ENCODE measurements at regions not wholly inside any gene's neighbourhood (a gene's known extent, or its start where the extent isn't known, plus 50 kb on each side); places are given as distances from the start of the nearest gene placed in this dataset.
A peak's percentile ranks its signal among the peaks of the same experiment; 100 is the strongest.

DNA sequence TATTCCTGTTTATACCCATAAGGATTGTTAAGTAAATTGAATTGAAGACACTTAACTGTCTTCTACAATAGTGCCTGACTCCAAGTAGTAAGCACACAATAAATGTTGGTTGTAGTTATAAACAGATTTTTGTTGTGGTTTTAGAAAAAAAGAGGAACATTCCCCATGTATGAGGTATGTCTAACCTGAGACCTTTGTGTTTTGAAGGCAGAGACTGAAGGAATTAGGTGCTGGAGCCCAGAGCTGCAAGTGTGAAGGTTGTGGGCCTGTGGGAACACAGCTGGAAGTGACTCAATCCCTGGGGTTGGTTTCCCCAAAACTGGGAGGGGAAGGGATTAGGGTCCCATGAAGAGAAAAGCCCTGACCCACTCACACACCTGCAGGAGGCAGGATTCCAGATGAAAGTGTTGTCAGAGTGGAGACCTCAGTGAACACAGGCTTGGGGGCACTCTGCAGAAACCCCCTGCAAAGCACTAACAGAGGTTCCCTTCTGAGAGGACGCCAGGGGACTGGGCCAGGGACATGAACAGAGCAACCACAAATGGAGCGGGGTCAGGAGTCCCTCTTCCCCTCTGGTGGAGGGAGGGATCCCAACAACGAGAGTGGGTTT, 265.1 kb upstream of the KLF14 start:
- DNase-seq, result peak in 1 of 2 donors; percentile 15

DNA sequence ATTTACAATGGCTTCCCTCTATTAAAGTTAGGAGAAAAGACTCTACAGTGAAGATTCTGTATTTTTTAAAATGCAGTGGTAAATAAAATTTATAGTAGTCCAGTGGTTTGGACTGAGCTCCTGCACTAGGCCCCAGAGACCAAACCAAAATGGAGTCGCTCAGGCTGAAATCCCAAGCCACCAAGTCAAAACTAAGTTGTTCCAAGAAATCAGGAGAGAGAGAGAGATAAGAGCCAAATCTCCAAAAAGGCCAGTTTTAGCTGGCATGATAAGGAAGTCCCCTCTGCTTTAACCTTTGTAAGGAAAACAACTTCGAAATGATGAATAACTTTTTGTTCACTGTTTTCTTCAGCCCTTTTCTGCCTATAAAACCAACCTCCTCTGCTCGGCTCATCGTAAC, 265.9 kb upstream of the KLF14 start:
- no peak for DNase-seq

DNA sequence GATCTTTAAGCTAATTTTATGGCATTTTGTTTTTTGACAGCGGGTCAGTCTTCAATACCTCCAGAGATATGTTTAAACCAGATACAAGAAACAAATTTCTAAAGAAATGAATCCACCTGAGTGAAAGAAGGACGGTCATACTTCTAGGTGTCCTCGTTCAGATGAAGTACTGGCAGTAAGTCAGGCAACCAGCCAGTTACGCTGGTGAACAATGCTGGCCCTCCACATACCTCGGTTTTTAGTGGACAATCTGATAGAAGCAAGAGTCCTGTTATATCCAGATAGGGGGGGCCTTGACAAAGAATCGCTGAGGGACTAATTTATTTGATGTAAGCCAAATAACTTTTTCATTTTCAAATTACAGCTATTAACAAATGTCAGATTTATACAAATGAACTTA, 266.4 kb upstream of the KLF14 start:
- no peak for DNase-seq

DNA sequence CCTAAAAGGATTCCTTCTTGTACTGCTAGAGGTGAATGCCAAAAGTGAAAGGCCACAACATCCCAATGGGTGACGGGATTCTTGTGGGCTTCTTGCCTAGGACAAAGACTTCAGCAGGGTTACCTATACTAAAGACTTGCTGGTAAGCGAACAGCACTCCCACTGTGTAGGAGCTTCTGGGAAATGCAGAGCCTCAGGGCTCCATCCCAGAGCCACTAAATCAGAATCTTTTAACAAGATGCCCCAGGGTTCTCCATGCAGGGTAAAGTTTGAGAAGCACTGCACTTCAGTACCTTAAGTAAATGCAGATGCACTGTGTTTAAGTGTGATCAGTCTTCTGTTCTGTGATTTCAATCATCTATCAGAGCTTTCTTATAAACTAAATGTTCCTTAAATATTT, 266.9 kb upstream of the KLF14 start:
- no peak for DNase-seq

DNA sequence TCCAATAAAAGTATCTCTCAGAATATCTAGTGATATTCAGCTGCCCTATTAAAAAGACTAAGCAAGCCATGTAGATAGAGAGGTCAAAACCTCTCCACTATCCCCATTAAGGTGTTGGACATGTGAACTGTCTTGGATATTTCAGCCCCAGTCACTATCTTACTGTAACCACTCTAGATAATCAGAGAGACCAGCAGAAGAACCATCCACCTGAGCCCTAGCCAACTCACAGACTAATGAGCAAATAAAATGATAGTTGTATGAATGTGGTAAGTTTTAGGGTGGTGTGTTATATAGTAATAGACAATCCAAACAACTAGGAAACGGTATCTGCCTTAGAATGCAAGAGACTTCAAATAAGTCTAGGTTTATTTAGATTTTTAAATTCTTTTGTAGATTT, 268.6 kb upstream of the KLF14 start:
- no peak for DNase-seq

DNA sequence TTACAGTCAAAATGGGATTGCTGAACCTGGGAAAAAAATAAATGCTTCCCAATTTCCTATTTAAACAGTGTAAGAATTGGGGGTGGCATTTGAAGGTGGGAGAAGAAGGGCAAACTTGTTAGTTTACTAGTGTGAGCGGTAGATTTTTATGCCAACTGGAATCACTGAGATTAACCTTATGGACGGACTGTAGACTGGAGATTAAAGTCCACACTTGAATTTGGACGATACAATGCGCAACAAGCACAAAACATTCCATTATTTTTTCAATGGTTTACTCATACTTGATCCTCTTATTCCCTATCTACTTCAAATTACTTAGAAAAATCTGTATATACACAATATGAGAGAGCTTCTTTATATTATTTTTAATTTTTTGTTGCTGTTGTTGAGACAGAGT, 269.6 kb upstream of the KLF14 start:
- DNase-seq, result no peak

DNA sequence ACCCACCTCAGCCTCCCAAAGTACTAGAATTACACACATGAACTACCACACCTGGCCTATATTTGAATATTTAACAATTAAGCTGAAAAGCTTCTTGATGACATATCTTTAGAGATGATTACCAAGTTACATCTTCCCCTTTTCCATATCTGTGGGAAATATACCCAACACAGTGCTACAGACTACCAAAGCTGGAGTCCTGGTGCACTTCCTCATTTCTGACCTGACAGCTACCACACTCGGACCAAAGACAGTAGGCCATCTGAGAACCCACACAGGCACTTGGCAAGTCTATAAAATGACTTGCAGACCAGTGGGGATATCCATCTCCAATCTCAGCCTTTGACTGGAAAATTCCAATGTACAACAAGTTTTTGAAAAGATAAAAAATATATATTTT, 270.4 kb upstream of the KLF14 start:
- DNase-seq, result no peak

DNA sequence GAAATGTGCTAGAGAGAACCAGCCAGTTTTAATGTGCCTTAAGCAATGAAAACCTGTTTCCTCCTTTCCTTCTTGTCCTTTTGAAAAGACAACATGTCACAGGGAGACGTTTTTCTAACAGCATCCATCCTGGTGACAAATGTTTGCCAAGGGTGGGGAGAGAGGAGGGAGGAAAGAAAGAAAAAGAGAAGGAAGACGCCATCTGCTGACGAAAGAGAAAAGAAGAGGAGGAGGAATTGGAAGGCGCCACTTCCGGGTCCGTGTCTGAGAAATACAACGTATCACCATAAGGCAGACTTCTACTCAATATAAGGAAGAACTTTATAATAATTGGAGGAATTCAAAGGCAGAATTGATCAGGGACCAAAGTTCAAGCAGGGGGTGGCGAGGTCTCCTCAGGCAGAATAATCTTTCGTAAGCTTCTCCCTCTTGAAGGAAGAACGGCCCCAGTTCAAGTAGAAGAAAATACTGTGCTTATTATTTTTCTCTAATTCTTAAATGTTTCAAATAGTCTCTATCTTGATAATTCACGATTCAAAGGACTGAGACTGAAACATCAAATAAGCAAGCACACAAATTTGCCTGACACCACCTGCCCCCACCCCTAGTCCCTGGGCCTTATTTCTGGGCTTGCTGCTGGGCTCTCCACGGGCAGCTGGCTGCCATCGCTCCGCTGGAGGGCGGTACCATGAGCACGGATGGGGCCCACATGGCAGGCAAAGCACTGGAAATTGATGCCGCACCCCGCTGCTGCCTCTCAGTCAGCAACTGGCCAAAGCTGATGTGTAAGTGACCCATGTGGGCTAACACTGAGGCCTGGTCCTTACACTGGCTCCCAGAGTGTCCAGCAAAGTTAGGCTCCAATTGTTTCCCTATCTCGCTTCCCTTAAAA, 273.7 kb upstream of the KLF14 start:
- peak; percentile 64 to 66 for DNase-seq

DNA sequence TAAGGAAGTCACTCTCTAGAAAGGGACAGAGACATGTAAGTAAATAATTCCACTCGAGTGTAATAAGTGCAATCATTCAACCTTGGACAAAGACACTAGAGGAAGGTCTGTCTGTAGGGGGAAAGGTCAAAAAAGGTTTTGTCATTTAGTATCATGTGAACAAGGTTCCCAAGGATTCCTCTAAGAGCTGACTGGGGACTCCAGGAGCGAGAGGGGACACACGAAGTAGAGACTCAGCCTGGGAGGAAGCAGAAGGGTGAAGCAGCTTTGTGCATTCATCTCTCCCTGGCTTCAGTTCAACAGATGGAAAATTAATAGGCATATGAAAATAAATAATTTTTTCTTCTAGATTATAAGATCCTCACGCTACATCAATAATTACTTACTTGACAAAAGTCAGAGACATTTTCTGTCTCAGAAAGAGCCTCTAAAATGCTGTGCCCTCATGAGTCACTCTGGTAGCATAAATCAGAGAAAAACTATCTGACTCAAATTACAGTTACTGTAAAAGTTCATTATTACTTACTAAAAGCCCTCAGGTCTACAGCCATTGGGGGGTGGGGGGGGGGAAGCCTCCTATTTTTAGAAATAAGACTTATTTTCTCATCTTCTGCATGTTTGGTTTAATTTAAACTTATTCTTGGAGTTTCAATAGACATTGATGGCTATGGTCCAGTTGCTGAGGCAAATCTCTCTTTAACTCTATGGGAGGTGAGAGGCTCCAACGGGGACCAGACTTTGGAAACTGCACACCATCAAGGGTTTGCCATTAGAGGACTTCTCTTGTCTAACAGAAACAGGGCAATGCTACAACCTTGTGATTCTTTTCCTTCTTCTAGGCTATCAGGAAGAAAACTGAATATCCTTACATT, 275.1 kb upstream of the KLF14 start:
- no peak for DNase-seq

DNA sequence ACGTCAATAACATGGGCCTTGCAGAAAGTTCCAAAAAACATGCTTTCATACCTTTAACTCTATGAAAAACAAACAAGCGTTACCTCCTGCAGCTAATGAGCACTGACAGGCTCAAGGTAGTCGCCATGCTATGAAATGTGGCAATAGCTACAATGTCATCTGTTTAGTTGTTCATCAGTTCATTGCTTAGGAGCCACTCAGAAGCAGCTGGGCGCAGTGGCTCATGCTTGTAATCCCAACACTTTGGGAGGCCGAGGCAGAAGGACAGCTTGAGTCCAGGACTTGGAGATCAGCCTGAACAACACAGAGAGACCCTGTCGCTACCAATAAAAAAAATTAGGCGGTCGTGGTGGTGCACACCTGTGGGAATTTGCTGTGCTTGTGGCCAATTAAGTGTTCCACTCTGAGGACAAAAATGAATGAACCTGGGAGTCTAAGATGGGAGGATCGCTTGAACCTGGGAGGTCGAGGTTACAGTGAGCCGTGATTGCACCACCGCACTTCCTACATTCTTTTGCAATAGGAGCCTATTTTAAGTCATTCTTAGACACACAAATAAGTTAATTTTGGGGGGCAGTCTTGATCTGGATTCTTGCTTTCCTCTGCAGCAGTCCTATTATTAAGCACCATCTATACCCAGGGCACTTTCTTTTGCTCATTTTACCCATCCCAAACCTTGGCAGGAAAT, 276.2 kb upstream of the KLF14 start:
- no peak for DNase-seq

DNA sequence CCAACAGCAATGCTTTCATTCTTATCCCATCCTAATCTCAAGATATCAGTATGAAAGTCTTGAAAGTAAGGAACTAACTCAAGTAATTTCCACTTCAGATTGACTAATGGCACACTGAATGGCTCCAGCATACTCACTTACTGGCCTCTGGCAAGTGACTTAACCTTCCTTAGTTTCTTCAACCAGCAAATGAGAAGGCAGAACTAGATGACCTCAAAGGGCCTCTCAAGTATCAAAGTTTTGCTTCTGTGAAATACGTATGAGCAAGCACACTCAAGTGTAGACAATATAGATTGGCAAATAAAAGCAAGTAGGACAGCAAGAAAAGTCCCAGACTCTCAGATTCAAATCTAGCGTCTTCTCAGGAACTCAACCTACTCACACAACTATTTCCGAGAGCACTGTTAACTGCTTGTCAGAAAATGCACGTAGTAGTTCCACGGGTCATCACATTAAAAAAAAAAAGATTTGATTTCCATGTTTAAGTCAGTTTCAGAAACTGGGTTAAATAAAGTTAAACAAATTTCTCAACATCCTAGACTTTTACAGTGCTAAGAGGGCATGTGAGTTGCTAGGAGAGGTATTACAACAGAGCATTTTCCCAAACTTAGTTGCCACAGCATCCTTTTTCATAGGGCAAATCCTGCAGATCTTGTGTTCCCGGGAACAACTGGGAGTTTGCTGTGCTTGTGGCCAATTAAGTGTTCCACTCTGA, 276.9 kb upstream of the KLF14 start:
- no peak for DNase-seq

DNA sequence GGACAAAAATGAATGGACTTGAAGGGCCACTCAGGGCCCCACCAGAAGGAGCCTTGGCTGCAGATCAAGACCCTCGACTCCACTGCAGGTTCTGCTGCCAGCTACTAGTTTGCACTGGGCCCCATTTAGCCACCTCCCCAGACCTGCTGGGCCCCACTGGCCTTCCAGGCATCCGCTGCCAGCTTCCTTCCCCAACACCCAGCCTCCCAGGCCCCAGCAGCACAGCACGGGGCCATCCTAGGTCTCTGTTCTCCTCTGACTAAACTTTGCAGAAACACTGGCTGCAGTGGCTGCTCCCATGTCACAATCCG, 277.4 kb upstream of the KLF14 start:
- DNase-seq, result peak in 1 of 2 donors; percentile 47

DNA sequence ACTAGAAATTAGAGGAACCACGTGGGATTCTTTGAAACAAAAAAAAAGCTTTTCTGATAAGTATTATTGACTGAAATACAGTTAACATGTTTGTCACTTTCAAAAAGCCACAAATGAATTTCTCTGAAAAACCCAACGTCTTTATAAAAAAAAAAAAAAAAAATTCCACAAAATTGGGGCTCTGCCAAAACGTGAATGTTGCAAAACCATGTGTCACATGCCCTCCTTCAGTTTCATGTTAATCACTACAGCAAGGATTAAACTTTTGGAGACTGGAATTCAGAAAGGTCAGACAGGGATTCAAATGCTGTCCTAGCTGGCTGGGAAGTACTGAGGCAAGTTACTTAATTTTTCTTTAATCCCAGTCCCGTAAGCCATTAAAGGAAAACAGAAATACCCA, 278.0 kb upstream of the KLF14 start:
- no peak for DNase-seq

DNA sequence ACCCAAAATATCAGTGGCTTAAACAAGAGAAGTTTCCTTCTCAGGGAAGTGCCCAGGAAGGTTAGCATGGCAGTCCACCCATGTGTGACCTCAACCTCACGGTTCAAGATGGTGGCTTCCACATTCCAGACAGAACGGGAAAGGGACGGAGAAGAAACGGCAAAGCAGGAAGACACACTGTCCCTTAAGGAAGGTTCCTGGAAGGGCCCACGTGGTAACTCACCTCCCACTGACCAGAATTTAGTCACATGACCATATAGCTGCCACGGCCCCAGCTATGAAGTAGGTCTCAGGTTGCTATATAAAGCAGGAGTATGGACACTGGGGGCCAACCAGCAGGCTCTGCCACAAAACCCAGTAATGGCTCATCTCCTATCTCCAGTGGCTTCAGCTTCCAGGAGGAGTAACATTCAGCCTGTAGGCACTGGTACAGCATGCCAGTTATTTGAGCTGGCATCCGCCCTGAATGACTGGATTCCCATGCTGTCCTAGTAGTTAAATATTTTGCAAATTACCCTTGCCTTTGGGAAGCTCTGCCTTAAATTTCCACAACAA, 278.5 kb upstream of the KLF14 start:
- DNase-seq, result no peak

DNA sequence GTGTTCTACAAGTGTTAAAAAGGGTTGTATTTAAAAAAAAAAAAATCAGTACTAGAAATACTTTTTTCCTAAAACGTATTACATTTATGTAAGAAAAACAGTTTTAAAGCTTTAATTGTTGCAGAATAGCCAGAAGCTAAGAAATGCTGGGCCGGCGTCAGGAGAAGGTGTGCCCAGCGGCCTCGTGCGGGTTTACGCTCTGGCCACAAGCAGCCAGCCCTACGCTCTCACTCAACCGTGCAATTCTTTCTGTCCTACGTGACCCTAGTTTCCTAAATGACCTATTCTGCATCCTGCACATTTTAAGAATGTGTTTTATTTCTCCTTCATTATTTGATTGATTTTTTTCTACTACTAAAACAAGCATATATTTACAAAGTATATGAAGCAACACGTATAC, 279.7 kb upstream of the KLF14 start:
- no peak for DNase-seq

DNA sequence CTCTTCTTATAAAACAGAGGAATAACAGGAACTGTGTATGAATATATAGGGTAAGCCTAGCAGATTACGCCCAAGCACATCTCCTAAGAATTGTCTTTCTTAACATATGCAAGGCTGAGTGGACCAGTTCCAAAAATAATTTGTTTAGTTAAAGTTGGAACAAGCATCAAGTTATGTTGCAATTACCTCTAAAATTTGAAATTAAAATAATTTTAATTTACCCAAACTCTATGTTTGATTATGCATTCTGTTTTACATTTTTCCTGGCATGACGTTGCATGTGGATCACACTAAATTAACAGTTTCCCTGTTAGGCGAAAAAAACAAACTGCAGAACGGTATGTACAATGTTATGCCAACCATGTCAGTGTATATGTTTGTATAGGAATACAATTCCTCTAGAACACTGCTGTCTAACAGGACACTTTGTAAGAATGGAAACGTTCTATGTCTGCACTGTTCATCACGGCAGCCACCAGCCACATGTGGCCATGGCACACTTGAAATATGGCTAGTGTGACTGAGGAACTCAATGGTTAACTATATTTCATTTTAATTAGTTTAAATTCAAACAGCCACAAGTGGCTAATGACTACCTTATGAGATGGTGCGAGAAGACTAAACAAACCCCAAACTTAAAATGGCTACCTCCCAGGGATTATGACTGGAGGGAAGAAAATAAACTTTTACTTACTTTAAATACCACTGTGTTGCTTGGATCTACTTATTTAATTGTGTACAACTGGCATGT, 281.1 kb upstream of the KLF14 start:
- no peak for DNase-seq

DNA sequence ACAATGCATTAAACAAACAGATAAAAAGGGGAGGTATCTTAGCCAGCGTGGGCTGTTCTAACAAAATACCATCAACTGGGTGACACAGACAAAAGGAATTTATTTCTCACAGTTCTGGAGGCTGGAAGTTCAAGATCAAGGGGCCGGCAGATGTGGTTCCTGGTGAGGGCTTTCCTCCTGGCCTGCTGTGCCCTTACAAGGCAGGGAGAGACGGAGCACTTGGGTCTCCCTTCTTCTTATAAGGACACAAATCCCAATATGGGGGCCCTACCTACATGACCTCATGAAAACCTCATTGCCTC, 281.6 kb upstream of the KLF14 start:
- no peak for DNase-seq

DNA sequence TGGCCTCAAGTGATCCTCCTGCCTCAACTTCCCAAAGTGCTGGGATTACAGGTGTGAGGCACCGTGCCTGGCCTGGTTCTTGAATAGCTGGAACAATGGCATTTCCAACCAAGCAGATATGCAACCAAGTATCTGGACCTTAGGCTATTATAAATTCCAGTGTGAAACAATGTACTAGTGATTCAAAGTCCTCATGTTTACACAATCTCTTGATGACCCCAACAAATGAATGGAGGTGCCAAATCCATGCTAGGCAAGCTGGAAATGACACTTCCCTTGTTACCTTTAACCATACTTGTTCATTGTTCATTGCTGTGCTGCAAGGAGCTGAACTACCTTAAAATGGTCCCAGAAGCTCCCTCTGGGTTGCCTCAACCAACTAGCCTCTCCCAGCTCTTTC, 282.2 kb upstream of the KLF14 start:
- DNase-seq, result no peak

DNA sequence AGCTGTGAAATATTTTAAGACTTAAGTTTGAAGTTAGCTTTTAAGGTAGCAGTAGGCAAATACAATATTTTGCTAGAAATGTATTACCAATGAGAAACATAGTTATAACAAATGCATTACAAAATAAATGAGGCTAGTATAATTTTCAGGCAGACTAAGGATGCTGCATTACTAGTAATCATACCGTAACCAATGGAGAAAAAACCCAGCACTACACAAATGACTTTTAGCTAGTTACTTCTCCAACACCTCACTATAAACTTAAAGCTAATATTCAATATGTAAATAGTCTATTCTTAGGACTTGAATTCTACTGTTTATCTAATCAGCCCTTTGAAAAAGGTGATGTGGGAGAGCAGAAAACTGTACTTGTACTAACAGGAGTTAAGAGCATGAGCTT, 285.3 kb upstream of the KLF14 start:
- no peak for DNase-seq

DNA sequence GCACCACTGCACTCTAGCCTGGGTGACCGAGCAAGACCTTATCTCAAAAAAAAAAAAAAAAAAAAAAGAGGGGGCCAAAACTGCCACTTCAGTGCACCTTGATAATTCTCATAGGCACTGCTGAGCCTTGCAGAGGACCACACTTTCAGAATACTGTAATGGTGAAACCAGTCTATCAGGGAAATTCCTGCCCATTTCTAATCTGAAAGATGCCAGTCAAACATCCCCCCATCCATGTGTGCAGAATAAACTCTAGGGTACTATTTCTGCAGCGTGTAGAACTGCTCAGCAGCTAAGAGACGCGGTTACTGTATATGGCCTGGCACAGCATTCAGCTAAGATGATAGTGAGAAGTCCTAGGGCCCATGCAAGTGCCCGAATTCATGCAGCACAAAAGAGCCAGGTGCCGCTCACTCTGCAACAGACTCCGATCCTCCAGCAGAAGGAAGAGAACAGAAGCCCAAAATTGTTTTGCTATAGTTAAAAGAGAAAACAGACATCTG, 286.8 kb upstream of the KLF14 start:
- no peak for DNase-seq

DNA sequence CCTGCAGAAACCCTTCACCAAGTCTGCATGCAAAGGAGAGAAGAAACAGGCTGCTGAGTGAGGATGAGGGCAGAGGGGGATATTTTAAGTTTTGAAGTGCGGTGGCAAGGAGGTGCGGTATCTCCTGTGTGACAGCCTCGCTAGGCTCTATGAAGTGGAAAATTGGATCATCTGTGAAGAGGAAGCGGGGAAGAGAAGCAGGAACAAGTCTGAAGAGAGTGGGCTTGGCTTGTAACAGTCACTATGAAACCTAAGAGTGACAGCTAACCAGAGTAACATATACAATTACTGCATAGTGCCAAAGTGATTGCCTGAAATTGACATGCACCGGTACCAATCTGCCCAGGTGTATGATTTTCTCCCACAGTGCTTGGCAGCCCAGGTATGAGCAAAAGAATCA, 287.5 kb upstream of the KLF14 start:
- no peak for DNase-seq

DNA sequence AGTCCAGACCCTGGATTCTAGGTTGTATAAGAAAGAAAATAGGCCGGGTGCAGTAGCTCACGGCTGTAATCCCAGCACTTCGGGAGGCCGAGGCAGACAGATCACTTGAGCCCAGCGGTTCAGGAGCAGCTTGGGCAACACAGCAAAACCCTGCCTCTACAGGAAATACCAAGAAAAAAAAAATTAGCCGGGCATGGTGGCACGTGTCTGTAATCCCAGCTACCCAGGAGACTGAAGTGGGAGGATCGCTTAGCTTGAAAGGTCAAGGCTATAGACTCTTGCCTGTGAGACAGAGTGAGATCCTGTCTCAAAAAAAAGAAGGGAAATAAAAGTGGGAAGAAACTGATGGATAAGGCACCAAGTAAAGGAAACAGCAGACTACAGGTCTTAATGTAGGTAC, 287.9 kb upstream of the KLF14 start:
- no peak for DNase-seq

Data from stimulated activated CD4-positive, alpha-beta T cell treated with anti-CD3 and anti-CD28 coated beads, Interleukin-2, amount 100 ng/mL, for 24 hours (primary cell).